Neural cell (in vitro differentiated cells): ENCODE measurements at regions not wholly inside any gene's neighbourhood (a gene's known extent, or its start where the extent isn't known, plus 50 kb on each side); places are given as distances from the start of the nearest gene placed in this dataset.

Experiments
- H2AFZ ChIP-seq: fragments of 200-600, 300-800 bp; sonication (generic), shearing (Covaris generic); 2 replicates; pipeline ENCODE4 v1.6.0; 2014; ENCODE audit warnings: low read depth, mild to moderate bottlenecking, antibody characterized with exemption, low read length, moderate library complexity
- H3F3A ChIP-seq: fragments of 200-600 bp; shearing (Covaris generic); 2 replicates; pipeline ENCODE4 v1.6.1; 2016; ENCODE audit warnings: mild to moderate bottlenecking, moderate library complexity, mixed read lengths, antibody characterized with exemption, low read length; ENCODE audit not compliant: insufficient read depth, poor library complexity, severe bottlenecking
- H3K27ac ChIP-seq: fragments of 200-600, 300-800 bp; sonication (generic), shearing (Covaris generic); 2 replicates; pipeline ENCODE4 v1.5.1; 2014; ENCODE audit warnings: mild to moderate bottlenecking, low read length, moderate library complexity
- H3K27me3 ChIP-seq: fragments of 300-800, 200-600 bp; sonication (generic), shearing (Covaris generic); 2 replicates; pipeline ENCODE4 v1.6.0; 2014; ENCODE audit warnings: mild to moderate bottlenecking, low read depth, low read length, moderate library complexity; ENCODE audit not compliant: insufficient read depth
- H3K36me3 ChIP-seq: fragments of 300-800, 200-600 bp; sonication (generic), shearing (Covaris generic); 2 replicates; pipeline ENCODE4 v1.5.1; 2014; ENCODE audit warnings: mild to moderate bottlenecking, antibody characterized with exemption, low read length, moderate library complexity; ENCODE audit not compliant: insufficient read depth
- H3K4me2 ChIP-seq: fragments of 300-800, 200-600 bp; sonication (generic), shearing (Covaris generic); 2 replicates; pipeline ENCODE4 v1.6.0; 2014; ENCODE audit warnings: mild to moderate bottlenecking, low read length
- H3K4me3 ChIP-seq: fragments of 300-800, 200-600 bp; sonication (generic), shearing (Covaris generic); 2 replicates; pipeline ENCODE4 v1.5.1; 2014; ENCODE audit warnings: mild to moderate bottlenecking, low read length, moderate library complexity
- H3K79me2 ChIP-seq: fragments of 200-600 bp; shearing (Covaris generic); replicated peaks from 2 replicates; pipeline ENCODE4 v1.6.0; 2014; ENCODE audit warnings: mild to moderate bottlenecking, low read length, moderate library complexity; ENCODE audit not compliant: insufficient read depth
- H3K9ac ChIP-seq: fragments of 300-800, 200-600 bp; sonication (generic), shearing (Covaris generic); 2 replicates; pipeline ENCODE4 v1.6.1; 2016; ENCODE audit warnings: mild to moderate bottlenecking, low read length, mixed read lengths
- H3K9me2 ChIP-seq: fragments of 200-600 bp; shearing (Covaris generic); 2 replicates; pipeline ENCODE4 v1.6.1; 2016; ENCODE audit warnings: mild to moderate bottlenecking, low read length, mixed read lengths; ENCODE audit not compliant: insufficient read depth
- H3K9me3 ChIP-seq: fragments of 200-600, 300-800 bp; sonication (generic), shearing (Covaris generic); 2 replicates; pipeline ENCODE4 v1.6.1; 2016; ENCODE audit warnings: mild to moderate bottlenecking, mixed run types, low read length, moderate library complexity, mixed read lengths
- H4K20me1 ChIP-seq: fragments of 200-600 bp; shearing (Covaris generic); 2 replicates; pipeline ENCODE4 v1.6.1; 2016; ENCODE audit warnings: mild to moderate bottlenecking, mixed run types; ENCODE audit not compliant: insufficient read depth
- EP300 ChIP-seq: fragments of 450-650 bp; conservative IDR thresholded peaks from 2 replicates; pipeline ENCODE4 v1.6.1; 2014; ENCODE audit warnings: antibody characterized with exemption, mild to moderate bottlenecking, moderate library complexity; ENCODE audit not compliant: poor library complexity, severe bottlenecking
- EZH2 ChIP-seq: fragments of 200-600, 300-800 bp; shearing (Covaris generic), sonication (generic); IDR thresholded peaks from 2 replicates; pipeline ENCODE4 v1.6.1; 2014; ENCODE audit warnings: antibody characterized with exemption, low read length, borderline replicate concordance, mild to moderate bottlenecking; ENCODE audit not compliant: insufficient read depth, poor library complexity, severe bottlenecking
- MXI1 ChIP-seq: fragments of 450-650 bp; conservative IDR thresholded peaks from 2 replicates; pipeline ENCODE4 v1.6.1; 2014; ENCODE audit warnings: antibody characterized with exemption, mild to moderate bottlenecking; ENCODE audit not compliant: poor library complexity, severe bottlenecking
- POLR2AphosphoS5 ChIP-seq: IDR thresholded peaks from 2 replicates; pipeline ENCODE4 v1.6.1; 2012
- RAD21 ChIP-seq: fragments of 450-650 bp; conservative IDR thresholded peaks from 2 replicates; pipeline ENCODE4 v1.6.1; 2014; ENCODE audit warnings: antibody characterized with exemption, mild to moderate bottlenecking, moderate library complexity
- REST ChIP-seq: IDR thresholded peaks from 2 replicates; pipeline ENCODE4 v1.6.1; 2012; ENCODE audit warnings: borderline replicate concordance
- SMC3 ChIP-seq: fragments of 450-650 bp; conservative IDR thresholded peaks from 2 replicates; pipeline ENCODE4 v1.6.1; 2014; ENCODE audit warnings: antibody characterized with exemption, mild to moderate bottlenecking, moderate library complexity; ENCODE audit not compliant: poor library complexity
- TAF1 ChIP-seq: IDR thresholded peaks from 2 replicates; pipeline ENCODE4 v1.6.1; 2012; ENCODE audit warnings: low read depth
- TF ChIP-seq, protein P1 (sequence below): fragments of 450-650 bp; IDR thresholded peaks from 2 replicates; pipeline ENCODE4 v1.5.1; 2014; ENCODE audit warnings: antibody characterized with exemption, mild to moderate bottlenecking, moderate library complexity; ENCODE audit not compliant: poor library complexity, severe bottlenecking

DNA sequence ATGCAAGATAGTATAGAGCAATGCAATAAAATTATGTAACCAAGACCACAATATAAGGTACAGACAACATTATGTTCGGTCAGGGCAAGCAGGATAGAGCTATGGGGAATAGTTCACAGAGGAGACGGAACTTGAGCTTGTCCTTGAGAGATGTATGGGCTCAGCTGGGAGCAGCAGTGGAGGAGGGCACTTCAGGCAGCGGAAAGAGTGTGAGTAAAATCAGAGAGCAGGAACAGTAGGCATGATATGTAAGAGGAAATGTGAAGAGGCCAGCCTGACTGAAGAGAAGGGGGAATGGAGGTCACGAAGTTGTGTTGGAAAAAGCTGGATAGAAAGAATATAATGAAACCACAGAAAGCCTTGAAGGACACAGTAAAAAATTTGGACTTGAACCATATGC is 217.2 kb upstream of the NOCT start:
- no peaks in the 10 kb centered on the region for H3K9me2 ChIP-seq
- no peak overlapping the region for H3K27ac ChIP-seq
- H3K79me2 ChIP-seq, result no peaks in the 10 kb centered on the region
- H3K9me3 ChIP-seq, result no peaks in the 10 kb centered on the region
- H2AFZ ChIP-seq, result no peak overlapping the region
- no peaks in the 10 kb centered on the region for H4K20me1 ChIP-seq
- no peaks in the 10 kb centered on the region for H3F3A ChIP-seq
- H3K9ac ChIP-seq, result no peak overlapping the region
- H3K27me3 ChIP-seq, result no peaks in the 10 kb centered on the region
- no peak overlapping the region for H3K4me3 ChIP-seq
- H3K4me2 ChIP-seq, result no peak overlapping the region
- TF ChIP-seq POLR2AphosphoS5 (no peak), SMC3 (no peak), EP300 (no peak), EZH2 (no peak), RAD21 (no peak), TAF1 (no peak), MXI1 (no peak), REST (no peak)
- TF ChIP-seq, protein P1, sequence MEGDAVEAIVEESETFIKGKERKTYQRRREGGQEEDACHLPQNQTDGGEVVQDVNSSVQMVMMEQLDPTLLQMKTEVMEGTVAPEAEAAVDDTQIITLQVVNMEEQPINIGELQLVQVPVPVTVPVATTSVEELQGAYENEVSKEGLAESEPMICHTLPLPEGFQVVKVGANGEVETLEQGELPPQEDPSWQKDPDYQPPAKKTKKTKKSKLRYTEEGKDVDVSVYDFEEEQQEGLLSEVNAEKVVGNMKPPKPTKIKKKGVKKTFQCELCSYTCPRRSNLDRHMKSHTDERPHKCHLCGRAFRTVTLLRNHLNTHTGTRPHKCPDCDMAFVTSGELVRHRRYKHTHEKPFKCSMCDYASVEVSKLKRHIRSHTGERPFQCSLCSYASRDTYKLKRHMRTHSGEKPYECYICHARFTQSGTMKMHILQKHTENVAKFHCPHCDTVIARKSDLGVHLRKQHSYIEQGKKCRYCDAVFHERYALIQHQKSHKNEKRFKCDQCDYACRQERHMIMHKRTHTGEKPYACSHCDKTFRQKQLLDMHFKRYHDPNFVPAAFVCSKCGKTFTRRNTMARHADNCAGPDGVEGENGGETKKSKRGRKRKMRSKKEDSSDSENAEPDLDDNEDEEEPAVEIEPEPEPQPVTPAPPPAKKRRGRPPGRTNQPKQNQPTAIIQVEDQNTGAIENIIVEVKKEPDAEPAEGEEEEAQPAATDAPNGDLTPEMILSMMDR, result no peak
- no peaks in the 10 kb centered on the region for H3K36me3 ChIP-seq

- no peak overlapping the region for H3K9ac ChIP-seq
- no peak overlapping the region for H3K27ac ChIP-seq
- H3K4me3 ChIP-seq, result no peak overlapping the region
- no peaks in the 10 kb centered on the region for H3K79me2 ChIP-seq
- H3K9me2 ChIP-seq, result no peaks in the 10 kb centered on the region
- TF ChIP-seq, protein P1, result no peak
- no peaks in the 10 kb centered on the region for H3K27me3 ChIP-seq
- H4K20me1 ChIP-seq, result no peaks in the 10 kb centered on the region
- no peak overlapping the region for H2AFZ ChIP-seq
- no peaks in the 10 kb centered on the region for H3K9me3 ChIP-seq
- H3F3A ChIP-seq, result no peaks in the 10 kb centered on the region
- H3K4me2 ChIP-seq, result no peak overlapping the region
- no peaks in the 10 kb centered on the region for H3K36me3 ChIP-seq
Observed at GRCh38 chr4:138797646-138798045, 217.9 kb upstream of the NOCT start.
